OCI-LY7 (cell line): ENCODE measurements at regions not wholly inside any gene's neighbourhood (a gene's known extent, or its start where the extent isn't known, plus 50 kb on each side); places are given as distances from the start of the nearest gene placed in this dataset.

Experiments used
- BruUV-seq: library from RNA; stranded (reverse); fragments of 400-500 nt; replicated peaks from 2 replicates; lab custom pipeline; 2021; lab: Mats Ljungman, UMichigan
- CTCF ChIA-PET: fragments of 300-600 bp; sonication (Branson Sonifier 250); formaldehyde crosslinking; loops from one replicate; lab custom pipeline; 2022; ENCODE audit warnings: antibody characterized with exemption; ENCODE audit not compliant: unreplicated experiment; lab: Charles Lee
- POLR2A ChIA-PET: fragments of 300-600 bp; sonication (Branson Sonifier 250); formaldehyde crosslinking; loops from one replicate; lab custom pipeline; 2022; ENCODE audit warnings: antibody characterized with exemption; lab: Charles Lee
- DNase-seq: peaks from one replicate; pipeline ENCODE4 v3.0.0-alpha.2; 2015; ENCODE audit warnings: low spot score
- H2AFZ ChIP-seq: fragments of 200-600 bp; sonication (generic), shearing (Covaris generic); 2 replicates; pipeline ENCODE4 v1.6.1; 2014; ENCODE audit warnings: mild to moderate bottlenecking, antibody characterized with exemption, low read length, moderate library complexity
- H3K27ac ChIP-seq: fragments of 200-600 bp; sonication (generic); 2 replicates; pipeline ENCODE4 v1.5.1; 2014; ENCODE audit warnings: mixed run types, low read depth, mild to moderate bottlenecking, moderate library complexity, low read length, inconsistent platforms; ENCODE audit not compliant: poor library complexity, severe bottlenecking
- H3K36me3 ChIP-seq: fragments of 200-600 bp; sonication (generic); 2 replicates; pipeline ENCODE4 v1.6.1; 2014; ENCODE audit warnings: mild to moderate bottlenecking, antibody characterized with exemption, low read length, moderate library complexity, mixed read lengths; ENCODE audit not compliant: insufficient read depth
- H3K4me1 ChIP-seq: fragments of 200-600 bp; sonication (generic); 2 replicates; pipeline ENCODE4 v1.5.1; 2014; ENCODE audit warnings: mild to moderate bottlenecking, low read length; ENCODE audit not compliant: insufficient read depth, poor library complexity, severe bottlenecking
- H3K4me2 ChIP-seq: fragments of 200-600 bp; sonication (generic); 2 replicates; pipeline ENCODE4 v1.6.1; 2014; ENCODE audit warnings: mild to moderate bottlenecking, low read length
- H3K4me3 ChIP-seq: fragments of 200-600 bp; sonication (generic); 2 replicates; pipeline ENCODE4 v1.5.1; 2014; ENCODE audit warnings: mild to moderate bottlenecking, low read depth, low read length; ENCODE audit not compliant: poor library complexity, severe bottlenecking
- H3K79me2 ChIP-seq: fragments of 200-600 bp; sonication (generic); 2 replicates; pipeline ENCODE4 v1.6.1; 2016; ENCODE audit warnings: low read depth, mild to moderate bottlenecking, low read length, moderate library complexity, mixed read lengths; ENCODE audit not compliant: insufficient read depth
- H3K9me2 ChIP-seq: fragments of 200-600 bp; sonication (generic); 2 replicates; pipeline ENCODE4 v1.6.1; 2016; ENCODE audit warnings: mild to moderate bottlenecking, low read length, mixed read lengths; ENCODE audit not compliant: insufficient read depth
- H3K9me3 ChIP-seq: fragments of 200-600 bp; sonication (generic); 2 replicates; pipeline ENCODE4 v1.6.1; 2014; ENCODE audit warnings: mild to moderate bottlenecking, mixed run types, low read length, mixed read lengths
- H4K20me1 ChIP-seq: fragments of 200-600 bp; sonication (generic); 2 replicates; pipeline ENCODE4 v1.6.1; 2014; ENCODE audit warnings: mild to moderate bottlenecking, antibody characterized with exemption, low read length, moderate library complexity, mixed read lengths; ENCODE audit not compliant: insufficient read depth
- EZH2phosphoT487 ChIP-seq: fragments of 200-600 bp; sonication (generic); IDR thresholded peaks from 2 replicates; pipeline ENCODE4 v1.6.1; 2018; ENCODE audit warnings: low read depth, borderline replicate concordance, mild to moderate bottlenecking, mixed run types, antibody characterized with exemption, low read length, moderate library complexity, mixed read lengths
- intact Hi-C: fragments of 100-400 bp; cut with micrococcal nuclease; formaldehyde crosslinking; loops from one replicate; pipeline ENCODE4 v1.10.0; 2022; ENCODE audit not compliant: unreplicated experiment
- TF ChIP-seq, protein P1 (sequence below): fragments of 200-600 bp; sonication (generic); conservative IDR thresholded peaks from 2 replicates; pipeline ENCODE4 v1.5.1; 2014; ENCODE audit warnings: mild to moderate bottlenecking, antibody characterized with exemption, low read length, moderate library complexity, mixed read lengths

DNA sequence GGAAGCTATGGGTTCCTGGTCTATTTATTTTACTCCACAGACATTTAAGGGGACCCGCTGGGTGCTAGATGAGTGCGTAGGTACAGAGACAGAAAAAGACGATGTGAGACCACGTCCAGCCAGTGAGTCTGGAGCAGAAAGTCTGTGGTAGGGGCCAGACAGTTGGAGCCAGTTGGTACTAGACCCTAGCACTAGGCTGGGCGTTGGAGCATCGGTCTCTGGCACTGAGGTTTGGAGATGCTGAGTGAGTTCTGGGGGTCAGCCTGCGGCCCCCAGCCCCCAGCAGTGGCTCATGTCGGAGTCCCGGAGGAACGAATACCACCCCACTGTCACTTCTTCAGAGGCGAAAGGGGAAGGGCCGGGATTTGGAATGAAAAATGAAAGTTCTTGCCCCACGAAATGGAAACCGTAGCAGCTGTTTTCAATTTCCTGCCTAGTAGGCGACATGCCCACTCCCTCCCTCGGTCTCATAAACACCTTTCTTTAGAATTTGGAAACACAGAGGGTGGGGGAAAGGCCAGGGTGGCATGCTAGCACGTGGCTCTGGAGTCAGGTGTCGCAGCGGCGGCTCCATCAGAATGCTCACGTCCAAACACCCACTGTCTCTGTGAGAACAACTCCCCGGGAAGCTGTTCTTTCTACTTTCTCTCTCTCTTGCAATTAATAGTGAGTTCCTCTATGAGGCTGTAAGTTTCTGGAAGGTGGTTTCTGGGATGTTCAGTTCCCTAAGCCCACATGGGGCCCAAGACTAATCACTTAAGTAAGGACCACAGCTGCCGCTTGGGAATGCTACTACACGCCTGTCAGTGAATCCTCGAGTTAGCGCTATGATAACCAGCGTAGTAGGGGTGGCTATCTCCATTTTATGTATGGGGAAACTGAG, 96.8 kb downstream of the IRF8 start:
- peak; percentile 69 for DNase-seq
- peak overlapping the region; percentile 50 for H3K4me3 ChIP-seq

DNA sequence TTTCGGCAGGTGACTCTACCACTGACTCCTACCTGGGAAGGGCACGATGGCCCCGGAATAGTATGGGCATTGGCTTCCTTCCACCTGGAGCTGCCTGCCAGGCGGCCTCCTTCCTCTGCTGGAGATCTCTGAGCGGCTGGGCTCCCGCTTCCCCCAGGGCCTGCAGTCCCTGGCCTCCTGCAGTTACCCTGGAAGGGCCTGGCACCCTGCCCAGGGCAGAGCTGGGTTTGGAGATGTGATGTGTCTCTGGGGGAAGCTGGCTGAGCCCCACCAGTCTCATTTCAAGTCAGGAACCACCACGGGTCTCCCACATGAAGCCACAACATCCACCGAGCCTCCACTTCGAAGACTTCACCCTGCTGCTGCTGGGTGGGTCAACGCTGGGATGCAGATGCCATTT, 97.9 kb downstream of the IRF8 start:
- Histone ChIP-seq H3K9me2 (no peaks in the 10 kb centered on the region), H3K79me2 (no peaks in the 10 kb centered on the region), H3K9me3 (no peaks in the 10 kb centered on the region), H3K4me1 (peaks cover 51% of the 10 kb centered on the region), H3K4me3 (no peak overlapping the region), H4K20me1 (no peaks in the 10 kb centered on the region), H3K36me3 (no peaks in the 10 kb centered on the region), H2AFZ (no peak overlapping the region), H3K4me2 (no peak overlapping the region), H3K27ac (no peak overlapping the region)
- TF ChIP-seq, protein P1, sequence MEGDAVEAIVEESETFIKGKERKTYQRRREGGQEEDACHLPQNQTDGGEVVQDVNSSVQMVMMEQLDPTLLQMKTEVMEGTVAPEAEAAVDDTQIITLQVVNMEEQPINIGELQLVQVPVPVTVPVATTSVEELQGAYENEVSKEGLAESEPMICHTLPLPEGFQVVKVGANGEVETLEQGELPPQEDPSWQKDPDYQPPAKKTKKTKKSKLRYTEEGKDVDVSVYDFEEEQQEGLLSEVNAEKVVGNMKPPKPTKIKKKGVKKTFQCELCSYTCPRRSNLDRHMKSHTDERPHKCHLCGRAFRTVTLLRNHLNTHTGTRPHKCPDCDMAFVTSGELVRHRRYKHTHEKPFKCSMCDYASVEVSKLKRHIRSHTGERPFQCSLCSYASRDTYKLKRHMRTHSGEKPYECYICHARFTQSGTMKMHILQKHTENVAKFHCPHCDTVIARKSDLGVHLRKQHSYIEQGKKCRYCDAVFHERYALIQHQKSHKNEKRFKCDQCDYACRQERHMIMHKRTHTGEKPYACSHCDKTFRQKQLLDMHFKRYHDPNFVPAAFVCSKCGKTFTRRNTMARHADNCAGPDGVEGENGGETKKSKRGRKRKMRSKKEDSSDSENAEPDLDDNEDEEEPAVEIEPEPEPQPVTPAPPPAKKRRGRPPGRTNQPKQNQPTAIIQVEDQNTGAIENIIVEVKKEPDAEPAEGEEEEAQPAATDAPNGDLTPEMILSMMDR: no peak
- TF ChIP-seq EZH2phosphoT487: no peak
- CTCF ChIA-PET: no interaction called here
- BruUV-seq: no TSS peak
- POLR2A ChIA-PET: interaction anchor here (0.6 to 1.3 kb wide), 2 partner anchors 8 to 20 kb away, joined by 4 read pairs; no protein-coding TSS in a partner anchor
- no peak for DNase-seq
- intact Hi-C loops: no loop called here

More for the DNA sequence above, 96.8 kb downstream of the IRF8 start:
- Histone ChIP-seq H2AFZ (peak overlapping the region; percentile 90), H3K9me3 (no peaks in the 10 kb centered on the region), H4K20me1 (no peaks in the 10 kb centered on the region), H3K36me3 (no peaks in the 10 kb centered on the region), H3K9me2 (no peaks in the 10 kb centered on the region), H3K4me2 (peak overlapping the region; percentile 70), H3K27ac (peak overlapping the region; percentile 63), H3K4me1 (peaks cover 58% of the 10 kb centered on the region), H3K79me2 (no peaks in the 10 kb centered on the region)
- intact Hi-C loops: no loop called here
- ChIA-PET CTCF (no interaction called here), POLR2A (interaction anchor here (0.6 to 1.5 kb wide), 3 partner anchors 14 to 88 kb away, joined by 3 to 4 read pairs (median 3); no protein-coding TSS in a partner anchor)
- no TSS peak for BruUV-seq
- no peak for TF ChIP-seq EZH2phosphoT487
- TF ChIP-seq, protein P1: no peak
